ENCODE measurements at regions not wholly inside any gene's neighbourhood (a gene's known extent, or its start where the extent isn't known, plus 50 kb on each side); places are given as distances from the start of the nearest gene placed in this dataset.

DNA sequence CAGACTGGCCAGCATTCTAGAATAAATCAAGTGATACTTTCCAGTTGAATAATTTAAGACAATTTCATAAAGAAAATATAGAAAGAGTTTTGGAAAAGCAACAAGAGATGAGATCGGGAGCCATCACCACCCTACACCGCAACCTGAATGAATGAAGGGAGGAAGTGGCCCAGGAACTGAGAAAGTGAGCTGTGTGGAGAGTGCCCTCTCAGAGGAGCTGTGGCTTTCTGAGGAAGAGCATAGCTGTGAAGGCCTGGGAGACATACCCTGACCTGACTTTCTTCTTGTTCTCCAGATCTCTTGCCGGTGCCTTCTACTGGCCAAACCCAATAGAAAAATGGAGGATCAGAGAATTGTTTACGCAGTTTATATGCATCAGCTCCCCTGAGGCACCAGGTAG lies 79.3 kb upstream of the TSPAN8 start:
- H3K4me1 ChIP-seq (ENCODE audit: low read depth), result peaks cover 7% of the 10 kb centered on the region
- no peaks in the 10 kb centered on the region for H3K36me3 ChIP-seq
- no peak overlapping the region for H3K27ac ChIP-seq
- H3K9me3 ChIP-seq (ENCODE audit: low read depth), result no peaks in the 10 kb centered on the region
- H3K27me3 ChIP-seq, result no peaks in the 10 kb centered on the region
- no peak overlapping the region for H3K4me3 ChIP-seq
- TF ChIP-seq, protein P1, sequence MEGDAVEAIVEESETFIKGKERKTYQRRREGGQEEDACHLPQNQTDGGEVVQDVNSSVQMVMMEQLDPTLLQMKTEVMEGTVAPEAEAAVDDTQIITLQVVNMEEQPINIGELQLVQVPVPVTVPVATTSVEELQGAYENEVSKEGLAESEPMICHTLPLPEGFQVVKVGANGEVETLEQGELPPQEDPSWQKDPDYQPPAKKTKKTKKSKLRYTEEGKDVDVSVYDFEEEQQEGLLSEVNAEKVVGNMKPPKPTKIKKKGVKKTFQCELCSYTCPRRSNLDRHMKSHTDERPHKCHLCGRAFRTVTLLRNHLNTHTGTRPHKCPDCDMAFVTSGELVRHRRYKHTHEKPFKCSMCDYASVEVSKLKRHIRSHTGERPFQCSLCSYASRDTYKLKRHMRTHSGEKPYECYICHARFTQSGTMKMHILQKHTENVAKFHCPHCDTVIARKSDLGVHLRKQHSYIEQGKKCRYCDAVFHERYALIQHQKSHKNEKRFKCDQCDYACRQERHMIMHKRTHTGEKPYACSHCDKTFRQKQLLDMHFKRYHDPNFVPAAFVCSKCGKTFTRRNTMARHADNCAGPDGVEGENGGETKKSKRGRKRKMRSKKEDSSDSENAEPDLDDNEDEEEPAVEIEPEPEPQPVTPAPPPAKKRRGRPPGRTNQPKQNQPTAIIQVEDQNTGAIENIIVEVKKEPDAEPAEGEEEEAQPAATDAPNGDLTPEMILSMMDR (IDR thresholded peaks at IDR 0.05; ENCODE audit: low read depth, low read length), result no peak
- DNase-seq (ENCODE audit: low read depth in 1 of 2, low spot score in 1 of 2), result no peak

DNA sequence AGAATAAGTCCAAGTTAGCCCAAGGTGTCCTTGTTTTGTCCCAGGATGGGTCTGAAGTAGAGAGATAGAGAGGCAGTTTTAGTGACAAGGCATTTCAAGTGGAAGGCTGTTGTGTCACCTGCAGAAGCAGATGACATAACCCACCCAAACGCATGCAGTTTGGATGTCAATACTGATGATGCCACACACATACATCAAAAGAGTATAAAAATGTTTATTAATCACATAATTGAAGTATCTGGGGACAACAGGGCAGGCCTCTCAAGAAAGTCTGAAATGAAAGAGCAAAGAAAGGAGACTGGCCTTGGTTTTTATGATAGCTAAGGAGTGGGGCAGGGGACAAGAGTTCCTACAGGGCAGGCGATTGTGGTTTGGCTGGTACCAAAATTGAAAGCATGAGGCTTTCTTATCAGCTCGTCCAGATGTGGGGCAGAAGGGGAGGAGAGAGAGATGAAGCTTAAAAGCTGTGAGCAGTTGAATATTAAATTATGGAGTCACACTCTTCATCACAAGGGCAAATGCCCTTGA lies 78.4 kb upstream of the TSPAN8 start:
- H3K4me1 ChIP-seq (ENCODE audit: low read depth), result no peaks in the 10 kb centered on the region
- H3K36me3 ChIP-seq, result no peaks in the 10 kb centered on the region
- H3K4me3 ChIP-seq, result no peak overlapping the region
- H3K27ac ChIP-seq, result no peak overlapping the region
- TF ChIP-seq, protein P1 (IDR thresholded peaks at IDR 0.05; ENCODE audit: low read depth, low read length), result no peak
- no peak for DNase-seq (ENCODE audit: low read depth in 1 of 2, low spot score in 1 of 2)
- H3K27me3 ChIP-seq, result no peaks in the 10 kb centered on the region
- H3K9me3 ChIP-seq (ENCODE audit: low read depth), result no peaks in the 10 kb centered on the region

DNA sequence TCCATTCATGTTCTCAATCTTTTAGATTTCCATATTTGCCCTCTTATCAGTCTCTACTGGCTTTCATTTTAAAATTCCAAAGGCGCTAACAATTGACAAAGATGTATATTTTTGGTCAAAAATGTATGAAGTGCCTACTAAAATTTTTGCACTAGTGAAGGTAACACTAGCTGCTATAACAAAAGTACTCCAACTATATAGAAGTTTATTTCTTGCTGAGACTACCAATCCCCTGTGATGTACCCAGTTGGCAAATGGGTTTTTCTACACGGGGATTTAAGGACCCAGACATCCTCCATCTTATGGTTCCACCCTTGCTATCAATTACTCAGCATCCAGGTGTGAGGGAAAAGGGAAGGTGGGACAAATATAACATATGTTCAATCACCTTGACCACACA lies 75.3 kb upstream of the TSPAN8 start:
- Histone ChIP-seq H3K4me1 (ENCODE audit: low read depth) (no peaks in the 10 kb centered on the region), H3K27me3 (no peaks in the 10 kb centered on the region), H3K4me3 (no peak overlapping the region), H3K9me3 (ENCODE audit: low read depth) (no peaks in the 10 kb centered on the region), H3K36me3 (no peaks in the 10 kb centered on the region), H3K27ac (no peak overlapping the region)
- TF ChIP-seq, protein P1 (IDR thresholded peaks at IDR 0.05; ENCODE audit: low read depth, low read length), result no peak
- no peak for DNase-seq (ENCODE audit: low read depth in 1 of 2, low spot score in 1 of 2)

DNA sequence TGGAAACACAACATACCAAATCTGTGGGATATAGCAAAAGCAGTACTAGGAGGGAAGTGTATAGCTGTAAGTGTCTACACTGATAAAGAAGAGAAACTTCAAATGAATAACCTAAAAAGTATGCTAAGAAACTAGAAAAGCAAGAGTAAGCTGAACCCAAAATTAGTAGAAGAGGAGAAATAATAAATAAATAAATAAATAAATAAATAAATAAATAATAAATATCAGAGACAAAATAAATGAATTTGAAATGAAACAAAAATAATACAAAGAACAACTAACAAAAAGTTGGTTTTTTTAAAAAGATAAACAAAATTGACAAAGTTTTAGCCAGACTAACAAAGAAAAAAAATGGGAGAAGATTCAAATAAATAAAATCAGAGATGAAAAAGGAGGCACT lies 72.7 kb upstream of the TSPAN8 start:
- H3K4me3 ChIP-seq, result no peak overlapping the region
- no peaks in the 10 kb centered on the region for H3K4me1 ChIP-seq (ENCODE audit: low read depth)
- TF ChIP-seq, protein P1 (IDR thresholded peaks at IDR 0.05; ENCODE audit: low read depth, low read length), result no peak
- no peak for DNase-seq (ENCODE audit: low read depth in 1 of 2, low spot score in 1 of 2)
- no peaks in the 10 kb centered on the region for H3K27me3 ChIP-seq
- H3K27ac ChIP-seq, result no peak overlapping the region
- no peaks in the 10 kb centered on the region for H3K36me3 ChIP-seq
- no peaks in the 10 kb centered on the region for H3K9me3 ChIP-seq (ENCODE audit: low read depth)

GRCh38 chr12:71223139-71223538 lies 65.3 kb upstream of the TSPAN8 start:
- no peak for DNase-seq (ENCODE audit: low read depth in 1 of 2, low spot score in 1 of 2)
- Histone ChIP-seq H3K27ac (no peak overlapping the region), H3K36me3 (no peaks in the 10 kb centered on the region), H3K4me1 (ENCODE audit: low read depth) (no peaks in the 10 kb centered on the region), H3K9me3 (ENCODE audit: low read depth) (no peaks in the 10 kb centered on the region), H3K4me3 (no peak overlapping the region), H3K27me3 (no peaks in the 10 kb centered on the region)
- TF ChIP-seq, protein P1 (IDR thresholded peaks at IDR 0.05; ENCODE audit: low read depth, low read length), result no peak

DNA sequence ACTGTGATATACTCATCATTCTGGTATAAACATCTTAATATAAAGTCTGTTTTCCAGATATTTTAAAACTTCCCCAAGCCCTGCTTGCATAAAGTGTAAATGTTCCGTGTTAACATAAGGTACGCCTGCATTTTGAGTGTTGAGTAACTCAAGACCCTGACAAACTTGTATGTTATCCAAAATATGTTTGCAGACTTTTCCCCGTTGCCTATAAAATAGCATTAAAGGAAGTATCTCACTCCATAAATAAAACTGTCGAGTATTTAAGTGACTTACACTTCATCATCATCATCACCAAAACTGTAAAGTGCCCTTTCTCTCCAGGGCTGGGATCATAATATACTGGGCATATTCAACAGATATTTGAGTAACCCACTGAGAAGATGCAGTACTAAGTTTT lies 64.6 kb upstream of the TSPAN8 start:
- DNase-seq (ENCODE audit: low read depth in 1 of 2, low spot score in 1 of 2), result no peak
- Histone ChIP-seq H3K36me3 (no peaks in the 10 kb centered on the region), H3K4me3 (no peak overlapping the region), H3K27ac (no peak overlapping the region), H3K9me3 (ENCODE audit: low read depth) (no peaks in the 10 kb centered on the region), H3K4me1 (ENCODE audit: low read depth) (no peaks in the 10 kb centered on the region), H3K27me3 (no peaks in the 10 kb centered on the region)
- TF ChIP-seq, protein P1 (IDR thresholded peaks at IDR 0.05; ENCODE audit: low read depth, low read length), result no peak
